A673 (cell line): ENCODE measurements at regions not wholly inside any gene's neighbourhood (a gene's known extent, or its start where the extent isn't known, plus 50 kb on each side); places are given as distances from the start of the nearest gene placed in this dataset.
"Not testable (repeated sequence)": the region's sequence is repeated elsewhere in the genome, so short reads cannot be mapped to it uniquely, and the experiment has no call there.

Experiments used
- EZH2 ChIP-seq: fragments of 200-600 bp; sonication (generic); IDR thresholded peaks from 2 replicates; pipeline ENCODE4 v1.6.1; 2017; ENCODE audit warnings: borderline replicate concordance, low read depth, mild to moderate bottlenecking, mixed read lengths, antibody characterized with exemption, low read length; ENCODE audit not compliant: poor library complexity, severe bottlenecking
- TF ChIP-seq, protein P1 (sequence below): fragments of 300-800, 200-600 bp; sonication (generic); conservative IDR thresholded peaks from 2 replicates; pipeline ENCODE4 v1.5.1; 2017; ENCODE audit warnings: low read depth, mild to moderate bottlenecking, antibody characterized with exemption, low read length, moderate library complexity, mixed read lengths

DNA sequence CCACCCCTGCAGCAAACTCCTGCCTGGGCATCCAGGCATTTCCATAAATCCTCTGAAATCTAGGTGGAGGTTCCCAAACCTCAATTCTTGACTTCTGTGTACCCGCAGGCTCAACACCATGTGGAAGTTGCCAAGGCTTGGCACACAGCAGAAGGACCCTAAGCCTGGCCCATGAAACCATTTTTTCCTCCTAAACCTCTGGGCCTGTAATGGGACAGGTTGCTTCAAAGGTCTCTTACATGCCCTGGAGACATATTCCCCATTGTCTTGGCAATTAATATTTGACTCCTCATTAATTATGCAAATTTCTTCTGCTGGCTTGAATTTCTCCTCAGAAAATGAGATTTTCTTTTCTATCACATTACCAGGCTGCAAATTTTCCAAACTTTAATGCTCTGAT lies 339.5 kb upstream of the SORCS1 start:
- not testable (repeated sequence) for TF ChIP-seq EZH2
- TF ChIP-seq, protein P1, sequence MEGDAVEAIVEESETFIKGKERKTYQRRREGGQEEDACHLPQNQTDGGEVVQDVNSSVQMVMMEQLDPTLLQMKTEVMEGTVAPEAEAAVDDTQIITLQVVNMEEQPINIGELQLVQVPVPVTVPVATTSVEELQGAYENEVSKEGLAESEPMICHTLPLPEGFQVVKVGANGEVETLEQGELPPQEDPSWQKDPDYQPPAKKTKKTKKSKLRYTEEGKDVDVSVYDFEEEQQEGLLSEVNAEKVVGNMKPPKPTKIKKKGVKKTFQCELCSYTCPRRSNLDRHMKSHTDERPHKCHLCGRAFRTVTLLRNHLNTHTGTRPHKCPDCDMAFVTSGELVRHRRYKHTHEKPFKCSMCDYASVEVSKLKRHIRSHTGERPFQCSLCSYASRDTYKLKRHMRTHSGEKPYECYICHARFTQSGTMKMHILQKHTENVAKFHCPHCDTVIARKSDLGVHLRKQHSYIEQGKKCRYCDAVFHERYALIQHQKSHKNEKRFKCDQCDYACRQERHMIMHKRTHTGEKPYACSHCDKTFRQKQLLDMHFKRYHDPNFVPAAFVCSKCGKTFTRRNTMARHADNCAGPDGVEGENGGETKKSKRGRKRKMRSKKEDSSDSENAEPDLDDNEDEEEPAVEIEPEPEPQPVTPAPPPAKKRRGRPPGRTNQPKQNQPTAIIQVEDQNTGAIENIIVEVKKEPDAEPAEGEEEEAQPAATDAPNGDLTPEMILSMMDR: not testable (repeated sequence)
